PC-3 (cell line): ENCODE measurements at regions not wholly inside any gene's neighbourhood (a gene's known extent, or its start where the extent isn't known, plus 50 kb on each side); places are given as distances from the start of the nearest gene placed in this dataset.

Experiments
- EZH2 ChIP-seq: fragments of 300-600 bp; sonication (generic); IDR thresholded peaks from one replicate; pipeline ENCODE4 v1.6.1; 2017; ENCODE audit warnings: antibody characterized with exemption, mild to moderate bottlenecking, low read length; ENCODE audit not compliant: unreplicated experiment
- EZH2phosphoT487 ChIP-seq: fragments of 300-600 bp; sonication (generic); IDR thresholded peaks from 2 replicates; pipeline ENCODE4 v1.6.1; 2018; ENCODE audit warnings: mild to moderate bottlenecking, antibody characterized with exemption, low read length, borderline replicate concordance
- TF ChIP-seq, protein P1 (sequence below): fragments of 300-600 bp; sonication (generic); conservative IDR thresholded peaks from 2 replicates; pipeline ENCODE4 v1.5.1; 2017; ENCODE audit warnings: antibody characterized with exemption, low read depth, mild to moderate bottlenecking, low read length

- TF ChIP-seq, protein P1, sequence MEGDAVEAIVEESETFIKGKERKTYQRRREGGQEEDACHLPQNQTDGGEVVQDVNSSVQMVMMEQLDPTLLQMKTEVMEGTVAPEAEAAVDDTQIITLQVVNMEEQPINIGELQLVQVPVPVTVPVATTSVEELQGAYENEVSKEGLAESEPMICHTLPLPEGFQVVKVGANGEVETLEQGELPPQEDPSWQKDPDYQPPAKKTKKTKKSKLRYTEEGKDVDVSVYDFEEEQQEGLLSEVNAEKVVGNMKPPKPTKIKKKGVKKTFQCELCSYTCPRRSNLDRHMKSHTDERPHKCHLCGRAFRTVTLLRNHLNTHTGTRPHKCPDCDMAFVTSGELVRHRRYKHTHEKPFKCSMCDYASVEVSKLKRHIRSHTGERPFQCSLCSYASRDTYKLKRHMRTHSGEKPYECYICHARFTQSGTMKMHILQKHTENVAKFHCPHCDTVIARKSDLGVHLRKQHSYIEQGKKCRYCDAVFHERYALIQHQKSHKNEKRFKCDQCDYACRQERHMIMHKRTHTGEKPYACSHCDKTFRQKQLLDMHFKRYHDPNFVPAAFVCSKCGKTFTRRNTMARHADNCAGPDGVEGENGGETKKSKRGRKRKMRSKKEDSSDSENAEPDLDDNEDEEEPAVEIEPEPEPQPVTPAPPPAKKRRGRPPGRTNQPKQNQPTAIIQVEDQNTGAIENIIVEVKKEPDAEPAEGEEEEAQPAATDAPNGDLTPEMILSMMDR, result no peak
- TF ChIP-seq EZH2, result no peak
- TF ChIP-seq EZH2phosphoT487, result no peak
Observed at GRCh38 chr1:105516068-105516467, 1540.4 kb upstream of the PRMT6 start.
